GM18517 (cell line): ENCODE measurements at regions not wholly inside any gene's neighbourhood (a gene's known extent, or its start where the extent isn't known, plus 50 kb on each side); places are given as distances from the start of the nearest gene placed in this dataset.

Source experiments
- ATAC-seq: cut with Tn5 transposase; IDR thresholded peaks from one replicate; pipeline ENCODE4 v1.9.1; 2021; ENCODE audit warnings: mild to moderate bottlenecking, moderate library complexity; ENCODE audit not compliant: unreplicated experiment

- no peak for ATAC-seq
Observed at GRCh38 chr11:19307498-19307897, 66.8 kb upstream of the E2F8 start.

- no peak for ATAC-seq
Observed at GRCh38 chr11:19306179-19306944, 65.6 kb upstream of the E2F8 start.

- ATAC-seq: no peak
Observed at GRCh38 chr11:19301361-19301760, 60.6 kb upstream of the E2F8 start.

GRCh38 chr11:19294444-19294843 is 53.7 kb upstream of the E2F8 start:
- ATAC-seq: no peak

- ATAC-seq: no peak
Observed at GRCh38 chr11:19291064-19291463, 50.3 kb upstream of the E2F8 start.
